ENCODE measurements at regions not wholly inside any gene's neighbourhood (a gene's known extent, or its start where the extent isn't known, plus 50 kb on each side); places are given as distances from the start of the nearest gene placed in this dataset.

DNA sequence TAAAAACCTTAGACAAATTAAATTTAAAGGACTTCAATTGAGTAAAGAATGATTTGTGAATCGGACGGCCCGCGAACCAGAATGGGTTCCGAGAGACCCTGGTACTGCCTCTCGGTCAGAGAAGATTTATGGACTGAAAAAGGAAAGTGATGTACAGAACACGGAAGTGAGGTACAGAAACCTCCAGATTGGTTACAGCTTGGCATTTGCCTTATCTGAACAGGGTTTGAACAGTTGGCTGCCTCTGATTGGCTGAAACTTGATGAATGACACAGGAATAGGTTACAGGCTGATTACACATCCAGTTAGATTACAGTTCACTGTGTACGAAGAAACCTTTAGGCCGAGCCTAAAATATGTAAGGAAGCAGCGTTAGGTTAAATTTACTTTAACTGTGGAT lies 156.5 kb upstream of the EGFLAM start:
- TF ChIP-seq, protein P1, sequence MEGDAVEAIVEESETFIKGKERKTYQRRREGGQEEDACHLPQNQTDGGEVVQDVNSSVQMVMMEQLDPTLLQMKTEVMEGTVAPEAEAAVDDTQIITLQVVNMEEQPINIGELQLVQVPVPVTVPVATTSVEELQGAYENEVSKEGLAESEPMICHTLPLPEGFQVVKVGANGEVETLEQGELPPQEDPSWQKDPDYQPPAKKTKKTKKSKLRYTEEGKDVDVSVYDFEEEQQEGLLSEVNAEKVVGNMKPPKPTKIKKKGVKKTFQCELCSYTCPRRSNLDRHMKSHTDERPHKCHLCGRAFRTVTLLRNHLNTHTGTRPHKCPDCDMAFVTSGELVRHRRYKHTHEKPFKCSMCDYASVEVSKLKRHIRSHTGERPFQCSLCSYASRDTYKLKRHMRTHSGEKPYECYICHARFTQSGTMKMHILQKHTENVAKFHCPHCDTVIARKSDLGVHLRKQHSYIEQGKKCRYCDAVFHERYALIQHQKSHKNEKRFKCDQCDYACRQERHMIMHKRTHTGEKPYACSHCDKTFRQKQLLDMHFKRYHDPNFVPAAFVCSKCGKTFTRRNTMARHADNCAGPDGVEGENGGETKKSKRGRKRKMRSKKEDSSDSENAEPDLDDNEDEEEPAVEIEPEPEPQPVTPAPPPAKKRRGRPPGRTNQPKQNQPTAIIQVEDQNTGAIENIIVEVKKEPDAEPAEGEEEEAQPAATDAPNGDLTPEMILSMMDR (IDR thresholded peaks at IDR 0.05; ENCODE audit: control insufficient read depth, insufficient read depth, low read depth, low read length, missing control alignments) = no peak
- DNase-seq (ENCODE audit: low read depth) = no peak
- H3K4me3 ChIP-seq (ENCODE audit: control insufficient read depth, low read depth, low read length) = no peak overlapping the region

DNA sequence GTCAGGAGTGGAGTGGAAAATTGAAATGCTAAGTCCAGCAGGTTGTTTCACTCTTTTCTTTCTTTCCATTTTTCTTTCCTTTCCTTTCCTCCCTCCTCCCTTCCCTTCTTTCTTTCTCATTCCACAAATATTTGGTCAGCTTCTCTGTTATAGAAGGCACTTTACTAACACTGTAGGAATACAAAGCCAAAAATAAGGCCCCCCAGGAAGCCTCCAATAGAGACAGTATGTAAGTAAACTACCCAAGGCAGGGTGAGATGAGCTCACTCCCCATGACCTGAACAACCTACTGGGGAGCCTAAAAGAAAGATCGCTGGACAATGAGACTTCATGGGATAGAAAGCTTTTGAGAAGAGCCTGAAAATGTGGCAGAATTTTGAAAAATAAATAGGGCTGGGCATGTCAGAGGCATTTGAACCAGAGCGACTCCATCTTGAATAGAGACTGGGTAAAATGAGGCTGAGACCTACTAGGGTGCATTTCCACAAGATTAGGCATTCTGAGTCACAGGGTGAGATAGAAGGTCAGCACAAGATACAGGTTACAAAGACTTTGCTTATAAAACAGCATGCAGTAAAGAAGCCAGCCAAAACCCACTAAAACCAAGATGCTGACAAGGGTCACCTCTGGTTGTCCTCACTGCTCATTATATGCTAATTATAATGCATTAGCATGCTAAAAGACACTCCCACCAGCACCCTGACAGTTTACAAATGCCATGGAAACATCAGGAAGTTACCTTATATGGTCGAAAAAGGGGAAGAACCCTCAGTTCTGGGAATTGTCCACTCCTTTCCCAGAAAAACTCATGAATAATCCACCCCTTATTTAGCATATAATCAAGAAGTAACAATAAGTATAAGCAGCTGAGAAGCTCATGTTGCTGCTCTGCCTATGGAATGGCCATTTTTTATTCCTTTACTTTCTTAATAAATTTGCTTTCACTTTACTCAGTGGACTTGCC lies 158.9 kb upstream of the EGFLAM start:
- TF ChIP-seq, protein P1 (IDR thresholded peaks at IDR 0.05; ENCODE audit: control insufficient read depth, insufficient read depth, low read depth, low read length, missing control alignments) = no peak
- DNase-seq (ENCODE audit: low read depth) = no peak
- no peak overlapping the region for H3K4me3 ChIP-seq (ENCODE audit: control insufficient read depth, low read depth, low read length)

DNA sequence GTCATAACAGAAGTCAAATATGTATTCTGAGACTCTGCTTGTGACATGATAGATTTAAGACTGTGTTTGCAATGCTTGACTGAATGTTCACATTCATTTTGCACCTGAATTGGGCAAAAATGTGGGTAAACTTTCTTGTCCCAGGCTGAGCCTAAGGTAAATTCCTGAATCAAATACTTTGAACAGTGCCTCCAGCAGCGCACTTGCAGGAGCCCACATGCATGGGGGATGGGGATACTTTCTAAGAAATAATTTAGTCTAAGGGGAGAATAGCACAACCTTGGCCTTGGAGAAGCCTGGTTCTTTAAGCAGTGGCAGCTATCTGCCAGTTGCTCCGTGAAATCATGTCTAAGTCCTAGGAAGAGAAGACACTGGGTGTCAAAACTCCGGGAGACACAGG lies 163.5 kb upstream of the EGFLAM start:
- H3K4me3 ChIP-seq (ENCODE audit: control insufficient read depth, low read depth, low read length) = no peak overlapping the region
- no peak for DNase-seq (ENCODE audit: low read depth)
- TF ChIP-seq, protein P1 (IDR thresholded peaks at IDR 0.05; ENCODE audit: control insufficient read depth, insufficient read depth, low read depth, low read length, missing control alignments) = no peak

DNA sequence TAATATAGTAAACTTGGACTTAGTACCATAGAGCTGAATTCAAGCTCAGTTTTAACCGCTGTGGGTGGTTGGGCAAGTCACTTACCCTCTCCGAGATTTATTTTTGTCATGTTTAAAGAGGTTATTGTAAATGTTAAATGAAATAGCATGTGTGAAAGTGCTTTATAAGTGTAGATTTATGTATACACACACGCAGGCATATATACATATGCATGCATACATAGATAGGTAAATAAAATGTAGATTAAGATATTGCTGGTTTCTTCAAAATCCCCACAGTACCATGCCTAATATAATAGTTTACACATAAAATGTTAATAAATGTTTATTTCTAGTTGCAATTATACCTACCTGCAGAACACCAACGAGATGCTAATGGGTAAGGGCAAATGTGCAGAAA lies 164.5 kb upstream of the EGFLAM start:
- no peak for DNase-seq (ENCODE audit: low read depth)
- H3K4me3 ChIP-seq (ENCODE audit: control insufficient read depth, low read depth, low read length) = no peak overlapping the region
- TF ChIP-seq, protein P1 (IDR thresholded peaks at IDR 0.05; ENCODE audit: control insufficient read depth, insufficient read depth, low read depth, low read length, missing control alignments) = no peak

DNA sequence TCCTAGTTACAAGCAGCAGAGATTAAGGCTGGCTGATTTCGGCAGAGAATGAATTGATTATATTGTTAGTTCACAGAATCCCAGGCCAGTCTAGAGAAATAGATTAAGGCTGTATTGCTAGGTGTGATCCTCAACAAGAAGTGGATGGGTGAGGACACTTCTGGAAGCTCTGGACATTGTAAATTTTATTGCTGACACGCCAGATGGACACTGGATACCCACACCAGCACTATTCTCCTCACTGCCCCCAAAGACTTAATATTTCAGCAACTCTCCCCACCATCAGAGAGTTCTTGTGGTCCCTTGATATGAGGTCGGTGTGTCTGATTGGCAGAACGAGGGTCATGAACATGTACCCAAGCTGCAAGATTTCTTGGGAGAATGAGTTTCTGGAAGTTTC lies 171.6 kb upstream of the EGFLAM start:
- DNase-seq (ENCODE audit: low read depth) = no peak
- TF ChIP-seq, protein P1 (IDR thresholded peaks at IDR 0.05; ENCODE audit: control insufficient read depth, insufficient read depth, low read depth, low read length, missing control alignments) = no peak
- no peak overlapping the region for H3K4me3 ChIP-seq (ENCODE audit: control insufficient read depth, low read depth, low read length)

DNA sequence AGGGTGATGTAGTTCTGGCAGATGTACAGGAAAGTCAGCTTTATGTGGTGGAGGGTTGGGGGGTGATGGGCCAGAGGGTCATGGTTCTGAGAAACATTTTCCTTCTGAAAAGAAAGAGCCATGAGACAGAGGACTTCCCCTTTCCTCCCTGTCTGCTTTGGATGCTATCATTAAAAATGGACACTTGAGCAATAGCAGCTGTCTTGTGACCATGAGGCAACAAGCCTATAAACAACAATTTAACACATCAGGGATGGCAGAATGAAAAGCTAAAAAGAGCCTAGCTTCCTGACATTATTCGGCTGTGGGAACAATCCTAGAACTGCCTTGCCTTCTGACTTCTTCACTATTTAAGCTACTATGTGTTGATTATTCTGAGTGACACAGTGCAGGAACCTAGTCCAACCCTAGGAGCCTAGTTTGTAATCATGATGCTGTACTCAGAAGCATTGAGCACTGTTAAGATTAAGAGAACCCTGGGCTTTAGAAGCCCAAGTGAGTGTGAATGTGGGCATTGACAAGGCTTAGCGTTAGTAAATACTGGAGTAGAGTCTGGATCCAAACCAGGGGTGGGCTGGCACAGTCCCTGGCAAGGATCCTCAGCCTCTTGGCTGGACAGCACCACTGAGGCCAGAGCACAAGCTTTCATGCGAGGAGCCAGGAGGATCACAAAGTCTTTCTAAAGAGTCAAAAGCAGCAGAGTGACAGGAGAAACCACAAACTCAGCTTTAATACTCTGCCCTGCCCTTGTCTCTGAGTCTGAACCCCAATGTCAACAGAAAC lies 178.5 kb upstream of the EGFLAM start:
- TF ChIP-seq, protein P1 (IDR thresholded peaks at IDR 0.05; ENCODE audit: control insufficient read depth, insufficient read depth, low read depth, low read length, missing control alignments) = no peak
- no peak for DNase-seq (ENCODE audit: low read depth)
- H3K4me3 ChIP-seq (ENCODE audit: control insufficient read depth, low read depth, low read length) = no peak overlapping the region
